Caco-2 (cell line): ENCODE measurements at regions not wholly inside any gene's neighbourhood (a gene's known extent, or its start where the extent isn't known, plus 50 kb on each side); places are given as distances from the start of the nearest gene placed in this dataset.

ENCODE experiments used
- BruUV-seq: library from RNA; stranded (reverse); fragments of 400-500 nt; replicated peaks from 2 replicates; lab custom pipeline; 2021; lab: Mats Ljungman, UMichigan
- CTCF ChIA-PET: fragments of 300-600 bp; sonication (Branson Sonifier 250); formaldehyde crosslinking; loops from one replicate; lab custom pipeline; 2022; ENCODE audit warnings: antibody characterized with exemption; lab: Charles Lee
- POLR2A ChIA-PET: fragments of 300-600 bp; sonication (Branson Sonifier 250); formaldehyde crosslinking; loops from one replicate; lab custom pipeline; 2022; ENCODE audit warnings: antibody characterized with exemption; lab: Charles Lee
- DNase-seq, 2 experiments: peaks; one replicate each; pipeline versions ENCODE4 v3.0.0 to v3.0.0-alpha.2; 2020 to 2022
- H3K27me3 ChIP-seq: replicated peaks from 2 replicates; pipeline ENCODE4 v1.6.0; 2011; ENCODE audit warnings: low read length; ENCODE audit not compliant: control insufficient read depth, insufficient read depth
- H3K36me3 ChIP-seq: 2 replicates; pipeline ENCODE4 v1.5.1; 2011; ENCODE audit warnings: low read length; ENCODE audit not compliant: control insufficient read depth, insufficient read depth
- H3K4me1 ChIP-seq: fragments of 250-450 bp; sonication (Bioruptor Pico); 2 replicates; pipeline ENCODE4 v1.5.1; 2020; ENCODE audit warnings: mild to moderate bottlenecking
- H3K4me3 ChIP-seq: 2 replicates; pipeline ENCODE4 v1.5.1; 2011; ENCODE audit warnings: low read depth, mild to moderate bottlenecking, control low read depth, low read length
- H3K9me3 ChIP-seq: fragments of 250-450 bp; sonication (Bioruptor Pico); 2 replicates; pipeline ENCODE4 v1.5.1; 2020; ENCODE audit warnings: mild to moderate bottlenecking, moderate library complexity
- H3K27ac Mint-ChIP-seq: one replicate; pipeline ENCODE4 v1.8.0; 2022; ENCODE audit warnings: mixed read lengths; ENCODE audit not compliant: unreplicated experiment
- H3K27me3 Mint-ChIP-seq: one replicate; pipeline ENCODE4 v1.8.0; 2022; ENCODE audit warnings: mixed read lengths; ENCODE audit not compliant: insufficient read depth, unreplicated experiment
- H3K36me3 Mint-ChIP-seq: one replicate; pipeline ENCODE4 v1.8.0; 2022; ENCODE audit warnings: mild to moderate bottlenecking, mixed read lengths; ENCODE audit not compliant: insufficient read depth, unreplicated experiment
- H3K4me1 Mint-ChIP-seq: one replicate; pipeline ENCODE4 v1.8.0; 2022; ENCODE audit warnings: low read depth, mixed read lengths; ENCODE audit not compliant: unreplicated experiment
- H3K4me3 Mint-ChIP-seq: one replicate; pipeline ENCODE4 v1.8.0; 2022; ENCODE audit warnings: mild to moderate bottlenecking, moderate library complexity, mixed read lengths; ENCODE audit not compliant: unreplicated experiment
- H3K9me3 Mint-ChIP-seq: one replicate; pipeline ENCODE4 v1.8.0; 2022; ENCODE audit warnings: mixed read lengths; ENCODE audit not compliant: unreplicated experiment
- intact Hi-C: fragments of 100-400 bp; cut with micrococcal nuclease; formaldehyde crosslinking; loops from one replicate; pipeline ENCODE4 v1.10.0; 2022; ENCODE audit not compliant: unreplicated experiment
- TF ChIP-seq, protein P1 (sequence below), 2 experiments: fragments of 200-600 bp in 1 of 2; IDR thresholded peaks; 1 replicate in 1 of 2; 2 replicates in 1 of 2; pipeline versions ENCODE4 v1.5.1 to v1.8.0; 2011 to 2022; ENCODE audit warnings: antibody characterized with exemption in 1 of 2, control low read depth in 1 of 2, inconsistent platforms in 1 of 2, low read depth in 1 of 2, low read length in 1 of 2, mild to moderate bottlenecking in 1 of 2, moderate library complexity in 1 of 2; ENCODE audit not compliant: insufficient read depth in 1 of 2, severe bottlenecking in 1 of 2, unreplicated experiment in 1 of 2

DNA sequence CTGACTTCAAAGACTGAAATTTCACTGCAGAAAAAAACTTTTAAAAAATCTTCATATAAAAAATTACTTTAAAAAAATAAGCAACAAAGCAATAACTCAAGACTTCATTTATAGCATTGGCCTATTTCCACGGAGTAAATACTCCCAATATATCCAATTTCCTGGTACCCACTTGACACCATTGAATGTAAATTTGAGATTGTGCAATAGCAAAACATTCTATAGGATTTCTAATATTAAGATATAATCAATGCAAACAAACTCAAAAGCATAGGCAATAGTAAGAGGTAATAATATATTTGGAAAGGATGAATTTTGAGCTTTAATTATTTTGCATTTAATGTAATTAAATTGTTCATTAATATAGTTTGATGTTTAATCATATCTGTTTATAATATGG lies 148.0 kb upstream of the CNTN6 start:
- Histone ChIP-seq H3K9me3 (no peaks in the 10 kb centered on the region), H3K36me3 (no peaks in the 10 kb centered on the region), H3K27me3 (no peaks in the 10 kb centered on the region), H3K4me3 (no peak overlapping the region), H3K4me1 (no peaks in the 10 kb centered on the region)
- no peak overlapping the region for H3K27ac Mint-ChIP-seq
- BruUV-seq, result no TSS peak
- H3K4me1 Mint-ChIP-seq, result no peaks in the 10 kb centered on the region
- TF ChIP-seq, protein P1, sequence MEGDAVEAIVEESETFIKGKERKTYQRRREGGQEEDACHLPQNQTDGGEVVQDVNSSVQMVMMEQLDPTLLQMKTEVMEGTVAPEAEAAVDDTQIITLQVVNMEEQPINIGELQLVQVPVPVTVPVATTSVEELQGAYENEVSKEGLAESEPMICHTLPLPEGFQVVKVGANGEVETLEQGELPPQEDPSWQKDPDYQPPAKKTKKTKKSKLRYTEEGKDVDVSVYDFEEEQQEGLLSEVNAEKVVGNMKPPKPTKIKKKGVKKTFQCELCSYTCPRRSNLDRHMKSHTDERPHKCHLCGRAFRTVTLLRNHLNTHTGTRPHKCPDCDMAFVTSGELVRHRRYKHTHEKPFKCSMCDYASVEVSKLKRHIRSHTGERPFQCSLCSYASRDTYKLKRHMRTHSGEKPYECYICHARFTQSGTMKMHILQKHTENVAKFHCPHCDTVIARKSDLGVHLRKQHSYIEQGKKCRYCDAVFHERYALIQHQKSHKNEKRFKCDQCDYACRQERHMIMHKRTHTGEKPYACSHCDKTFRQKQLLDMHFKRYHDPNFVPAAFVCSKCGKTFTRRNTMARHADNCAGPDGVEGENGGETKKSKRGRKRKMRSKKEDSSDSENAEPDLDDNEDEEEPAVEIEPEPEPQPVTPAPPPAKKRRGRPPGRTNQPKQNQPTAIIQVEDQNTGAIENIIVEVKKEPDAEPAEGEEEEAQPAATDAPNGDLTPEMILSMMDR (IDR thresholded peaks at IDR 0.05; ENCODE audit: insufficient read depth in 1 of 2, low read depth in 1 of 2, low read length in 1 of 2, severe bottlenecking in 1 of 2, unreplicated experiment in 1 of 2), result no peak
- no peaks in the 10 kb centered on the region for H3K36me3 Mint-ChIP-seq
- POLR2A ChIA-PET, result no interaction called here
- no peak overlapping the region for H3K4me3 Mint-ChIP-seq
- no peaks in the 10 kb centered on the region for H3K27me3 Mint-ChIP-seq
- no peak for DNase-seq
- intact Hi-C loops, result no loop called here
- H3K9me3 Mint-ChIP-seq, result no peaks in the 10 kb centered on the region
- CTCF ChIA-PET, result no interaction called here

DNA sequence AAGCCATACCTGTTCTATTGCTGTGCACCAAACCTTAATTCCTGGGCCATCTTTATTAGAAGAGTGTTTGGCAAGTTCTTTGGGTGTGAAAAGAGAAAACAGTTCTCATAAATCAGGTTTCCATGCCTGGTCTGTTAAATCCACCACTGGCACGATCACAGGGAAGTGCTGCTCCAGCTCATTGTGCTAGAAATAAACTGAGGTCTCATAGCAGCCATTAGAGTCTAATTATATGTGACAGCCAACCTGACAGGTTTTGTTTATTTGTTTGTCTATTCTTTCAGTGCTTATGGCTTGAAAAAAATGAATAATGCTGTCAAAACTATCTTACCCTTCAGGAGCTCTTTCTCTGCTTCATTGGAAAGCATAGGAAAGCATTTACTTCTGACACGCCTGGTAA lies 147.1 kb upstream of the CNTN6 start:
- DNase-seq, result no peak
- H3K4me3 Mint-ChIP-seq, result no peak overlapping the region
- POLR2A ChIA-PET, result no interaction called here
- no TSS peak for BruUV-seq
- H3K27me3 ChIP-seq, result no peaks in the 10 kb centered on the region
- intact Hi-C loops, result no loop called here
- H3K9me3 Mint-ChIP-seq, result no peaks in the 10 kb centered on the region
- TF ChIP-seq, protein P1 (IDR thresholded peaks at IDR 0.05; ENCODE audit: insufficient read depth in 1 of 2, low read depth in 1 of 2, low read length in 1 of 2, severe bottlenecking in 1 of 2, unreplicated experiment in 1 of 2), result no peak
- H3K9me3 ChIP-seq, result no peaks in the 10 kb centered on the region
- H3K4me1 ChIP-seq, result no peaks in the 10 kb centered on the region
- CTCF ChIA-PET, result no interaction called here
- H3K27ac Mint-ChIP-seq, result no peak overlapping the region
- H3K27me3 Mint-ChIP-seq, result no peaks in the 10 kb centered on the region
- H3K4me3 ChIP-seq, result no peak overlapping the region
- H3K36me3 ChIP-seq, result no peaks in the 10 kb centered on the region
- H3K4me1 Mint-ChIP-seq, result no peaks in the 10 kb centered on the region
- H3K36me3 Mint-ChIP-seq, result no peaks in the 10 kb centered on the region

DNA sequence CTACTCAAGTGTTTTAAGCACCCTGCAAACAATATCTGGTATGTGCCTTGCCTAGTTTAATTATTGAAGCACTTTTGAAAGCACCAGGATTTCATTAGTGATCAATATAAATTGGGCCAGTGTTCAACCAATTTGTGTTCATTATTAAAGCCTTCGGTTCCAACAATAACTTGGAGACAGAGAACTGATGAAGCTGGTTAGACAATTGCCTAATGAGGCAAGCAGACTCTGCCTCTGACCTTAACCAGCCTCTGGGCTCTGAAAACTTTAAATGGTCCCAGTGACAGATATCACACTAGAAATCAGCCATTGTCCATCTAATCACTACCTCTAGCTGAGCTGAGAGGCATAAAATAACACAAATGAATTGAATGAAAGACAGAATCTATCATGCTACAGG lies 139.9 kb upstream of the CNTN6 start:
- TF ChIP-seq, protein P1 (IDR thresholded peaks at IDR 0.05; ENCODE audit: insufficient read depth in 1 of 2, low read depth in 1 of 2, low read length in 1 of 2, severe bottlenecking in 1 of 2, unreplicated experiment in 1 of 2), result no peak
- H3K4me1 Mint-ChIP-seq, result no peaks in the 10 kb centered on the region
- no peaks in the 10 kb centered on the region for H3K36me3 Mint-ChIP-seq
- no peak overlapping the region for H3K4me3 Mint-ChIP-seq
- H3K27ac Mint-ChIP-seq, result no peak overlapping the region
- POLR2A ChIA-PET, result no interaction called here
- intact Hi-C loops, result no loop called here
- Histone ChIP-seq H3K36me3 (no peaks in the 10 kb centered on the region), H3K4me1 (no peaks in the 10 kb centered on the region), H3K4me3 (no peak overlapping the region), H3K9me3 (no peaks in the 10 kb centered on the region), H3K27me3 (no peaks in the 10 kb centered on the region)
- H3K9me3 Mint-ChIP-seq, result no peaks in the 10 kb centered on the region
- no peak for DNase-seq
- CTCF ChIA-PET, result no interaction called here
- no peaks in the 10 kb centered on the region for H3K27me3 Mint-ChIP-seq
- no TSS peak for BruUV-seq
